Globus pallidus (tissue), 1 donor: ENCODE measurements at regions not wholly inside any gene's neighbourhood (a gene's known extent, or its start where the extent isn't known, plus 50 kb on each side); places are given as distances from the start of the nearest gene placed in this dataset.
"Not testable (repeated sequence)": the region's sequence is repeated elsewhere in the genome, so short reads cannot be mapped to it uniquely, and the experiment has no call there.

ENCODE experiments used
- DNase-seq: peaks from one replicate; pipeline ENCODE4 v3.0.0-alpha.2; 2015; ENCODE audit warnings: low spot score

GRCh38 chr21:28877318-28877884, 115.3 kb downstream of the LTN1 start:
- no peak for DNase-seq

GRCh38 chr21:28875078-28875477, 117.6 kb downstream of the LTN1 start:
- no peak for DNase-seq

GRCh38 chr21:28872218-28872617, 120.5 kb downstream of the LTN1 start:
- DNase-seq, result no peak

GRCh38 chr21:28871388-28872010, 121.2 kb downstream of the LTN1 start:
- no peak for DNase-seq

GRCh38 chr21:28867401-28867800, 125.3 kb downstream of the LTN1 start:
- no peak for DNase-seq

GRCh38 chr21:28865488-28866186, 127.0 kb downstream of the LTN1 start:
- DNase-seq, result no peak

GRCh38 chr21:28858424-28858823, 134.3 kb downstream of the LTN1 start:
- DNase-seq, result no peak

- no peak for DNase-seq
Measured at GRCh38 chr21:28857752-28858151, 134.9 kb downstream of the LTN1 start.

GRCh38 chr21:28856588-28857250, 136.0 kb downstream of the LTN1 start:
- peak; percentile 20 for DNase-seq

- DNase-seq, result no peak
Measured at GRCh38 chr21:28852706-28853105, 140.0 kb downstream of the LTN1 start.

- DNase-seq, result no peak
Measured at GRCh38 chr21:28851645-28852044, 141.0 kb downstream of the LTN1 start.

GRCh38 chr21:28839237-28839636, 153.4 kb downstream of the LTN1 start:
- not testable (repeated sequence) for DNase-seq

GRCh38 chr21:28837426-28837825, 155.3 kb downstream of the LTN1 start:
- not testable (repeated sequence) for DNase-seq

- DNase-seq, result not testable (repeated sequence)
Measured at GRCh38 chr21:28836588-28836987, 156.1 kb downstream of the LTN1 start.

GRCh38 chr21:28834335-28835238, 158.1 kb downstream of the LTN1 start:
- DNase-seq, result no peak

GRCh38 chr21:28833609-28834008, 159.1 kb downstream of the LTN1 start:
- no peak for DNase-seq

GRCh38 chr21:28833182-28833581, 159.5 kb downstream of the LTN1 start:
- no peak for DNase-seq

- DNase-seq, result no peak
Measured at GRCh38 chr21:28832715-28833061, 160.0 kb downstream of the LTN1 start.

- DNase-seq, result no peak
Measured at GRCh38 chr21:28832013-28832714, 160.5 kb downstream of the LTN1 start.

- no peak for DNase-seq
Measured at GRCh38 chr21:28828981-28829380, 163.7 kb downstream of the LTN1 start.

GRCh38 chr21:28828021-28828420, 164.7 kb downstream of the LTN1 start:
- DNase-seq, result no peak
